HCEC 1CT (cell line): ENCODE measurements at regions not wholly inside any gene's neighbourhood (a gene's known extent, or its start where the extent isn't known, plus 50 kb on each side); places are given as distances from the start of the nearest gene placed in this dataset.

Source experiments
- DNase-seq: peaks from one replicate; pipeline ENCODE4 v3.0.0-alpha.2; 2017

GRCh38 chr18:24992491-24992890 lies 359.5 kb downstream of the ZNF521 start:
- DNase-seq = no peak

- no peak for DNase-seq
Measured at GRCh38 chr18:24993628-24994027, 358.3 kb downstream of the ZNF521 start.

- DNase-seq = peak; percentile 72
Measured at GRCh38 chr18:24995056-24995455, 356.9 kb downstream of the ZNF521 start.

- no peak for DNase-seq
Measured at GRCh38 chr18:24995755-24996154, 356.2 kb downstream of the ZNF521 start.

- no peak for DNase-seq
Measured at GRCh38 chr18:24999650-25000267, 352.2 kb downstream of the ZNF521 start.

- no peak for DNase-seq
Measured at GRCh38 chr18:25001803-25002202, 350.2 kb downstream of the ZNF521 start.

- DNase-seq = peak; percentile 55
Measured at GRCh38 chr18:25005541-25006403, 346.2 kb downstream of the ZNF521 start.

- no peak for DNase-seq
Measured at GRCh38 chr18:25010623-25011374, 341.2 kb downstream of the ZNF521 start.
